Colonic mucosa (tissue), 4 donors: ENCODE measurements at regions not wholly inside any gene's neighbourhood (a gene's known extent, or its start where the extent isn't known, plus 50 kb on each side); places are given as distances from the start of the nearest gene placed in this dataset.

Source experiments
- DNase-seq: peaks from one replicate; pipeline ENCODE4 v3.0.0-alpha.2; 2020
- H3K27ac ChIP-seq: fragments of 200-600 bp; one replicate; pipeline ENCODE4 v1.8.0; 2021
- H3K27me3 ChIP-seq: fragments of 200-600 bp; one replicate; pipeline ENCODE4 v1.8.0; 2021
- H3K36me3 ChIP-seq: fragments of 200-600 bp; one replicate; pipeline ENCODE4 v1.8.0; 2021
- H3K4me1 ChIP-seq: fragments of 200-600 bp; one replicate; pipeline ENCODE4 v1.8.0; 2021; ENCODE audit warnings: mild to moderate bottlenecking
- H3K4me3 ChIP-seq: fragments of 200-600 bp; one replicate; pipeline ENCODE4 v1.8.0; 2021
- H3K9ac ChIP-seq, 2 donors: one replicate each; pipeline ENCODE4 v1.7.0; 2013; ENCODE audit warnings: control low read depth in 2 of 2, low read depth in 2 of 2, low read length in 2 of 2
- H3K9me3 ChIP-seq: fragments of 200-600 bp; one replicate; pipeline ENCODE4 v1.8.0; 2021
- CTCF ChIP-seq: fragments of 200-600 bp; IDR thresholded peaks from one replicate; pipeline ENCODE4 v1.8.0; 2022; ENCODE audit warnings: antibody characterized with exemption, mild to moderate bottlenecking
- intact Hi-C: fragments of 100-400 bp; cut with DNase I; formaldehyde crosslinking; loops from one replicate; pipeline ENCODE4 v1.14.1; 2022
- donor health status: healthy.
- donor health status: DM: no; HTN: no; CAD: no.
- donor health status: DM: no; HTN: no; CAD: no.

GRCh38 chr5:97550164-97550563 lies 367.1 kb upstream of the RIOK2 start:
- no peaks in the 10 kb centered on the region for H3K4me1 ChIP-seq
- H3K9me3 ChIP-seq, result no peaks in the 10 kb centered on the region
- H3K4me3 ChIP-seq, result no peak overlapping the region
- no peak overlapping the region for H3K27ac ChIP-seq
- TF ChIP-seq CTCF, result no peak
- H3K27me3 ChIP-seq, result no peaks in the 10 kb centered on the region
- DNase-seq, result no peak
- H3K36me3 ChIP-seq, result no peaks in the 10 kb centered on the region
- no peak overlapping the region for H3K9ac ChIP-seq
- intact Hi-C loops, result no loop called here

- H3K4me3 ChIP-seq, result no peak overlapping the region
- H3K9ac ChIP-seq, result no peak overlapping the region
- H3K4me1 ChIP-seq, result no peaks in the 10 kb centered on the region
- no peak overlapping the region for H3K27ac ChIP-seq
- no peak for TF ChIP-seq CTCF
- intact Hi-C loops, result no loop called here
- no peak for DNase-seq
- H3K36me3 ChIP-seq, result no peaks in the 10 kb centered on the region
- H3K9me3 ChIP-seq, result no peaks in the 10 kb centered on the region
- no peaks in the 10 kb centered on the region for H3K27me3 ChIP-seq
Measured at GRCh38 chr5:97550818-97551217, 367.8 kb upstream of the RIOK2 start.

- no peak overlapping the region for H3K9ac ChIP-seq
- H3K36me3 ChIP-seq, result no peaks in the 10 kb centered on the region
- no peak overlapping the region for H3K4me3 ChIP-seq
- no peaks in the 10 kb centered on the region for H3K27me3 ChIP-seq
- H3K4me1 ChIP-seq, result no peaks in the 10 kb centered on the region
- no peak for TF ChIP-seq CTCF
- intact Hi-C loops, result no loop called here
- no peak overlapping the region for H3K27ac ChIP-seq
- no peak for DNase-seq
- no peaks in the 10 kb centered on the region for H3K9me3 ChIP-seq
Measured at GRCh38 chr5:97553604-97554452, 370.8 kb upstream of the RIOK2 start.

GRCh38 chr5:97554977-97555643 lies 372.1 kb upstream of the RIOK2 start:
- TF ChIP-seq CTCF, result no peak
- no peaks in the 10 kb centered on the region for H3K4me1 ChIP-seq
- H3K27ac ChIP-seq, result no peak overlapping the region
- intact Hi-C loops, result no loop called here
- H3K36me3 ChIP-seq, result no peaks in the 10 kb centered on the region
- no peak for DNase-seq
- no peaks in the 10 kb centered on the region for H3K27me3 ChIP-seq
- no peak overlapping the region for H3K4me3 ChIP-seq
- H3K9me3 ChIP-seq, result no peaks in the 10 kb centered on the region
- no peak overlapping the region for H3K9ac ChIP-seq

GRCh38 chr5:97555644-97555981 lies 372.6 kb upstream of the RIOK2 start:
- DNase-seq, result no peak
- Histone ChIP-seq H3K27me3 (no peaks in the 10 kb centered on the region), H3K9me3 (no peaks in the 10 kb centered on the region), H3K27ac (no peak overlapping the region), H3K9ac (no peak overlapping the region), H3K4me3 (no peak overlapping the region), H3K4me1 (no peaks in the 10 kb centered on the region), H3K36me3 (no peaks in the 10 kb centered on the region)
- TF ChIP-seq CTCF, result no peak
- intact Hi-C loops, result no loop called here
